NCI-H2196 (cell line): ENCODE measurements at regions not wholly inside any gene's neighbourhood (a gene's known extent, or its start where the extent isn't known, plus 50 kb on each side); places are given as distances from the start of the nearest gene placed in this dataset.

ENCODE experiments used
- DNase-seq: peaks from one replicate; lab custom pipeline; 2025; ENCODE audit not compliant: unreplicated experiment; lab: John Stamatoyannopoulos, UW

- DNase-seq: no peak
These were observed 424.2 kb downstream of the KCTD12 start for GRCh38 chr13:76461999-76462398.

GRCh38 chr13:76461484-76461883, 424.7 kb downstream of the KCTD12 start:
- DNase-seq: no peak

DNA sequence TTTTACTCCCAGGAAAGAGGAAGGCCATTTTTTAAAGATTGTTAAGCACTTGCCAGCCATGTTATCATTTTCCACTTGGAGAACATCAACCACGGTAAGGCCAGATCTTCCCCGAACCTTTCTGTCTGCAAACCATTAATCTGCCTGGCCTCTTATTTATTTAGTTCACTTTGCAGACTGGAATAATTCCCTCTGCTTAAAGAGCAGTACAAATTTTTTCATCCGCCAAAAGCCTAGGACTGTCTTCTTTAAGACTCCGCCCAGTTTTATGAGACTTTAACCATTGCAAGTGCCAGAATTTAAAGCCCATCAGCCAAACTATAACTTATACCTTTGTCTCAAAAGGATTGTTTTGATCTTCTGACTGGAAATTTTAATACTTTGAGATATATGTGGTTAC, 426.3 kb downstream of the KCTD12 start:
- DNase-seq: no peak

DNA sequence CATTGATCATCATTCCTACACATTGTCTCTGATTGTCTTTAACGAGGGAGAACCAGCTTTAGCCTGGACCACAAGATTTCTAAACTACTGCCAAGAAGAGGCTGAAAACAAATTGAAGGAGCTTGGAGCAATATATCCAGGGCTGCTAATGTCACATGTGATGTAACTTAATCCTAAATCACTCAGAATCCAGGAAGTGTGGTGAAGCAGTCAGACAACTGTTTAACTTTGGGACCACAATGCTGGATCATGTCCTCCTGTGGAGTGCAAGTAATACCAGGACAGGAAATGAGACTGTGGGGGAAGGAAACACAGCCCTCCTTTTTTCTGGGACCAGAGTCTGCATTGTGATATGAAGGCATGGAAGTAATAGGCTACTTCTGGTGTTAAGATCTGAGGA, 430.2 kb downstream of the KCTD12 start:
- no peak for DNase-seq

DNA sequence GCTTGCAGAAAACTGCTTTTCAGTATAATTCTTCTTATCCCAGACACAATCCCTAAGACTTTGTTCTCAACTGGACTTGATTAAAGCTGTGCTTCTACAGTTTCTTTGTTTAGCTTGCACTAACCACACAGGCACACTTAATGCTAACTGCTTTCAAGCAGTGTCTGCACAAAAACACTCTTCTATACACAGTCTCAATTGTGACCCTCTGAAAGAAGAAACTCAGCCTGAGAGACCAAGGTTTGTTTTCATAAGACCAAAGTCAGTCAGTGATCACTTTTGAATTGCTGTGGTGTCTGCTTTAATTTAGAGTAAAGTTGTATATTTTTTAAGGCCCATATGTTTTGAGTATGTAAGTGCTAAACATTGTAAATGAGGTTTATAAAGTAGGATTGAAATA, 431.2 kb downstream of the KCTD12 start:
- no peak for DNase-seq

- DNase-seq: no peak
These were observed 436.5 kb downstream of the KCTD12 start for GRCh38 chr13:76449716-76450115.

- no peak for DNase-seq
These were observed 440.0 kb downstream of the KCTD12 start for GRCh38 chr13:76446191-76446590.

- DNase-seq: no peak
These were observed 445.6 kb downstream of the KCTD12 start for GRCh38 chr13:76440568-76440967.

DNA sequence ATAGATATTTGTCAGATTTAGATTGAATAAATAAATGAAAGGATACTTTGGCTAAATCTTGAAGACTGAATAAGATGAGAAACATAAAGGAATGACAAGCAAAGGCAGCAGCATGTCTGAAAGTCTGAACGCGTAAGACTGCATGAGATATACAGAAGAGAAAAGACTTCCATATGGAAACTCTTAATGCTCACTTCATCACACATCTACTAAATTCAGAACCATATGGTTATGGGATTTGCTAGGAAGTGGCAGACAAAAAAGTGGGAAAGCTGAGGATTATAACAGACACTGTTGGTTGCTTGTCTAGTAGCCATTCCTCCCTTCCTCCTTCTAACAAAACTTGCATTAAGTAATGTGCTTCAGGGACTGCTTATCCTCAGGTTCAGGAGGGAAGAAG, 446.7 kb downstream of the KCTD12 start:
- no peak for DNase-seq

DNA sequence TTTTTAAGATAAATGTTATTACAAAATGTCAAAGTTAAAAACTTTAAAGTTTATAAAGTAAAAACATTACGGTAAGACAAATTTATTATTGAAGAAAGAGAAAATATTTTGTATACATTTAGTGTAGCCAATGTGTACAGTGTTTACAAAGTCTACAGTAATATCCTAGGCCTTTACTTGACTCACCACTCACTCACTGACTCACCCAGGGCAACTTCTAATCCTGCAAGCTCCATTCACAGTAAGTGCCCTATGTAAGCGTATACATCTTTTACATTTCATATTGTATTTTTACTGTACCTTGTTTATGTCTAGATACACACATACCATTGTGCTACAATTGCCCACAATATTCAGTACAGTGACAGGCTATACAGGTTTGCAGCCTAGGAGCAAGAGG, 448.2 kb downstream of the KCTD12 start:
- no peak for DNase-seq

DNA sequence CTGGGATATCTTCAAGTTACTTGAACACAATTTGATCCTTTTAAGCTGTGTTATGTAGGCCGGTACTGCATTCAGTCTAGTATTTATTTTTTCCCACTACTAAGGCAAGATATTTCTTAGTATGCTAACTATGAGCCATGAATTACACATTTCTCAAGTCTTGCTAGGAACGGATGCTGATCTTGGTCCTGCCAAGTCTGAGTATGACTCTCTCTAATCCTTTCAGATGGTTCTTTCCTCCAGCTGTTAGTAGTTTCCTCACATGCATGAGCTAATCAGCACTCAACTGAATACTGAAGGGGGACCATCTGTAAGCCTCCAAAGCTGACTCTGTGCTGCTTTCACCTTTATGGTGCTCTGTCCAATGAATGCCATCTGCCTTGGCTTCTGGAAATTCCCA, 460.3 kb downstream of the KCTD12 start:
- no peak for DNase-seq

- DNase-seq: no peak
These were observed 465.2 kb downstream of the KCTD12 start for GRCh38 chr13:76421011-76421410.

GRCh38 chr13:76418404-76418803, 467.8 kb downstream of the KCTD12 start:
- DNase-seq: no peak

DNA sequence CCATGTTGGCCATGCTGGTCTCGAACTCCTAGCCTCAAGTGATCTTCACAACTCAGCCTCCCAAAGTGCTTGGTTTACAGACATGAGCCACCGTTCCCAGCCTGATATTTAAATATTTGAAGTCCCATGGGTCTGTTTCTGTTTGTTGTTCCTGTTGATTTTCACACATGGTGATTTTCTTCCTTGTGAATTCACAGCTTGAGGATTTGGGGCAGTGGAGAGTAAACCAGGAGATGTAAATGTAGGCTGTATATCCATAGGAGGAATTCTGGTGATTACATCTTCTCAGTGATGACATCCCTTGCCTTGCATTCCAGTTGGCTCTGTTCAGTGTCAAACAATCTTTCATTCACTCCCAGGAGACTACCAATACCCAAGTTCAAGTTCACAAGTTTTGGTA, 471.9 kb downstream of the KCTD12 start:
- no peak for DNase-seq

GRCh38 chr13:76406243-76406642, 480.0 kb downstream of the KCTD12 start:
- DNase-seq: no peak

DNA sequence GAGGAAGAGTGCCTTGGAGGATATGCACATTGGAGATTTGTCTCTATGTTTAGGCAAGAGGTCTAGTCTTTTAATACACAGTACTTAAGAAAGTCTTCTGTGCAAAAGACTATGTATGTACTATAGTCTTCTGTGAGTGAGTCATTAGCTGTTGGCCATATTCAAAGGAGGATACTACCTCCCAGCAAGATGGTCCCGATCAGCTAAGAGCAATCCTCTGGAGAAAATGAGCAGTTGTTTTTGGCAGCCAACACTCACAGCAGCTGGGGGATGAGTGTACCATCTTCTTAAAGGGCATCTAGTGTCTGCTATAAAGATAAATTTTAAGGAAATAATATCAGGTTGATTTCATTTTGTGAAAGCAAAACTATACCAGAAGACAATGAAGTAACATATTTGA, 487.8 kb downstream of the KCTD12 start:
- DNase-seq: no peak

DNA sequence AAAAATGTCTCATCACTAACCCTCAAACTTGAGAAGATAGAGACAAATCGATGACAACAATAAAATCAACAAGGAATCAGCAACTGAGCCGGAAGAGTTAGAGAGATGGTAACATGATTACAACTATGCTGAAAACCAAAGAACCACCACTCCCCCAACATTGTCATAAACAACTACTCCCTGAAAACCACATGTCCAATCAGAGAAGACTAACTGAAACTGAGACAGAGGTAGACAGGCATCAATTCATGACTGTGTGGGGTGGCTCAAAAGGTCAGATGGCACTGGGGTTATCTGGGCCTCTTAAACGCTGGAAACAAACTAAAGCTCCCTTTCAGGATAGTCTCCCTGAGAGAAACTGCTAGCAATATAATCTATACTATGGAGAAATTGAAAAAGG, 488.8 kb downstream of the KCTD12 start:
- DNase-seq: no peak

DNA sequence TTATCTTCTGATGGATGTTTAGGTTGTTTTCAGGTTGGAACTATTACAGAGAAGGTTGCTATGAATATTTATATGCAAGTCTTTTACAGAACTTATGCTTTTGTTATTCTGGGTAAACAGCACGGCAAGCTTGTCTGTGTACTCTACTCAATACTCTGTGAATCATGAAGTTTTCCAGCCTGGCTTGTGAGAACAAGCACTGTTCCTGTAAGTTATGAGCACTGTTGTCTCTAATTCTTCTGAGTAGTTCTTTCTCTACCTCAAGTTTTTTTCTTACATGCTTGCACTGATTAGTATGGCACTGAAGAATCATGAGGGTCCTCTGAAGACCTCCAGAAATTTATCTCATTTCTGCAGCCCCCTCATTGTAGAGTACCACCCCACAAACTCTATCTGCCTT, 496.9 kb downstream of the KCTD12 start:
- no peak for DNase-seq

GRCh38 chr13:76387566-76387965, 498.6 kb downstream of the KCTD12 start:
- no peak for DNase-seq

- DNase-seq: no peak
These were observed 499.9 kb downstream of the KCTD12 start for GRCh38 chr13:76386321-76386720.

GRCh38 chr13:76385586-76385985, 500.6 kb downstream of the KCTD12 start:
- no peak for DNase-seq

DNA sequence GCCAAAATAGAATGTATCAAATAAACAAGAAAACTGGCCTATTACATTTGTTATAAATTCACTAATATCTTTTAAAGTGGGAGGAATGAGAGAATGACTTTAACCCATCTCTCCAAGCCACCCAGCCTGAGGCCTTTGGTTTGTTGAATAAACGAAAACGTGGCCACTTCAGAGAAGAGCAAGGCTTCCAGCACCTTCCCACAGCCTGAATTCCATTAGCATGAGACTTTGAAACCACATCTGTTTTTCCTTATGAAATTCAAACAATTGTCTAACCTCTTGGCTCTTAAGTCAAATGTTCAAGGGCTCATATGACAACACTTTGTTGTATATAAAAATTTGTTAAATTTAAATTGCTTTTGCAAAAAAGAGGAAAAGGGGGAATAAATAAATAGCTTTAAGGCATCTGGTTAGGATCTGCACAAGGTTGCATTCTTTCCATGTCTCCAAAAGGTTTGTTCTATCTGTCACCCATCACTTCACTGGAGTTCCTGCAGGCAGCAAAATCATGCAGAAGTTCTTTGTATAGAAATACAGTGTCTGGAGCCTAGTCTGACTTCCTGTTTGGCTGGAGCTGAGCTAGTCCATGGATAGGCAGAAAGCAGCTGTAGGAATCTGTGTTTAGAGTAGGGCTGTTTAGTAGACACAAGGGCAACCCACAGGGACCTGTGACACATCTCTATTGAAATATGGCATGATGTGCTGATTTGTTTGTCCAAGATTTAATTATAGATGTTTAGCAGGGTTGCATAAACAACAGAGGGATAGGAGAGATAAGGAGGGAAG, 502.3 kb downstream of the KCTD12 start:
- DNase-seq: no peak

DNA sequence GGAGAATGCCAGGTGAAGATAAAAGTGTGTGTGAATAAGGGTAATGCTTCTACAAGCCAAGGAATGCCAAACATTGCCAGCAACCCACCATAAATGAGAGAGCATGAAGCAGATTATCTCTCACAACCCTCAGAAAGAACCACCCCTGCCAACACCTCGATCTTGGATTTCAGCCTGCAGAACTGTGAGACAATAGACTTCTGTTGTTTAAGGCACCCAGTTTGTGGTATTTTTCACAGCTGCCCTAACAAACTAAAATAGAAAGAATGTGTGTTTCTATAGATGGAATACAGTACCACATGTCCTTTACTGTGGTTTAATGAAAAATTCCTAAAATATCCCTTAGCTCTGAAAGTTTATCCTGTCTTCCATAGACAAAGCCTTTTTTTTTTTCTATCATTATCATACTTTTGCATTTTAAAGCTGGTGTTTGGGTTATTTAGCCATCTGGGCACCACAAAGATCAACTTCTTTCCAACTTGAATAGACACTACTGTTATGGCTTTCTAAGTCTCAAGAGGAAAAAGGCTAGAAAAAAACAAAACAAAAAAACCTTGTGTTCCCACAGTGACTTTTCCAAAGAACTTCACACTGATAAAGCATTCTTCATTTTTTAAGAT, 505.6 kb downstream of the KCTD12 start:
- DNase-seq: no peak
